AG09309 (cell line): ENCODE measurements at regions not wholly inside any gene's neighbourhood (a gene's known extent, or its start where the extent isn't known, plus 50 kb on each side); places are given as distances from the start of the nearest gene placed in this dataset.
A peak's percentile ranks its signal among the peaks of the same experiment; 100 is the strongest.
"Not testable (repeated sequence)": the region's sequence is repeated elsewhere in the genome, so short reads cannot be mapped to it uniquely, and the experiment has no call there.

ENCODE experiments used
- DNase-seq: peaks from one replicate; pipeline ENCODE4 v3.0.0-alpha.2; 2010; ENCODE audit warnings: low read depth
- H3K4me3 ChIP-seq: 2 replicates; pipeline ENCODE4 v1.5.1; 2011; ENCODE audit warnings: mild to moderate bottlenecking, low read depth, low read length, moderate library complexity; ENCODE audit not compliant: control insufficient read depth
- TF ChIP-seq, protein P1 (sequence below): IDR thresholded peaks from 2 replicates; pipeline ENCODE4 v1.5.1; 2011; ENCODE audit warnings: mild to moderate bottlenecking, low read depth, low read length, inconsistent platforms; ENCODE audit not compliant: insufficient read depth, control insufficient read depth; ENCODE audit errors: missing control alignments

DNA sequence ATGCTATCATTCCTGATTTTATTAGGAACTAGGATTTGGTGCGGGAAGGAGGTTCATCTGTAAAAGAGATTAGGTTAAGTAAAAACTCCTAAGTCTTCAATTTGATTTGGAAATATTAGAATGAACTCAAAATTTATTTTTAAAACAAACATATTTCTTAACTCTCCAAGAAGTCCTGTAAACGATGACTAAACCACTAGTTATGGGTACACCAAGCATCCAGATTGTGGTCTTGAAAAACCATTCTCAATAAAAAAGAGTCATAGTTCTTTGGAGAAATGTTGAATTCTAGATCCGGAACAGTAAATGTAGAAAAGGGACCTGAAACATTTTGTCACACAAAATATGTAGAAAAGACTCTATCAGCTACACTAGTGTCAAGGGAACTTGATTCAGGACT lies 116.9 kb downstream of the ARHGAP11B start:
- H3K4me3 ChIP-seq: not testable (repeated sequence)
- DNase-seq: peak; percentile 25

DNA sequence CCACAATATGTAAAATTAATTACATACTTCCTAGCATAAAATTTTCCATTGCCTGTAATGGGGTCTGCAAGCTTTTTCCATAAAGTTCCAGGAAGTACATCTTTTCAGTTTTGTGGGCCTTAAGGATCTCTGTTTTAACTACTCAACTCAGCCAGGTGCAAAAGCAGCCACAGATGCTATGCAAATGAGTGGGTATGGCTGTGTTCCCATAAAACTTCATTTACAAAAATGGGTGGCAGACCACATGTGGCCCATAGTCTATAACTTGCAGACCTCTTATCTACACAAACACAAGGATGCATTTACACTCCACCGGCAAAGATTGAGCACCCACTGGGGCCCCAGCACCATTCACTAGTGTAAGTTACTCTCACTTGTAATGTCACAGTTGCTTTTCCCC lies 123.1 kb downstream of the ARHGAP11B start:
- H3K4me3 ChIP-seq, DNase-seq: not testable (repeated sequence)

DNA sequence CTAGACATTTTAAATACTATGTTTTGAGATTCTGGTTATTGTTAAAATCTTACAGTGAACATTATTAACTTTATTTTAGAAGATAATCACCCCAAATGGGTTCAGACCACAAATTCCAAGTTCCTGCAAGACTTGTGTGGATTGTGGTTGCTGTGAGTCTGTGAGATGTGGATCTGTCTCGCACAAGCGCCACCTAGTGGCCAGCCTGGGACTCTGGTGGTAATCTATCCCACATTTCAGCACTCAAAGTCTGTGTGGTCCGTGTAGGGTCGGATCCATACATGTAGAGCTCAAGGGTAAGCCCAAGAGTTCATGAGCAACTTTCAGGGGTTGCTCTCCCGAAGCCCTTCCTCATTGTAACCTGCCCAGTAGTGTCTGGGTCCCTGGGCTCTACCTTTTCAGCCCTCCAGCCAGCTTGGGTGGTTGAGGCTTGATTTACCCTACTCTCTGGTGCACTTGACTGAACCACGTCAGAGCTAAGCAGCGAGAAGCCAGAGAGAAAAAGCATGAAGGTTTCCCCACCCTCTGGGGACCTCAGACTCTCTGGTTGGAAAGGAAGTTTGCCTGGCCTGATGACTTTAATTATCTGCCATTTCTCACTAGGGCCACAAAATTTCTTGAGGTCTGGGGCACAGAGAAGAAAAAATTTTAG lies 129.2 kb downstream of the ARHGAP11B start:
- DNase-seq: not testable (repeated sequence)
- TF ChIP-seq, protein P1, sequence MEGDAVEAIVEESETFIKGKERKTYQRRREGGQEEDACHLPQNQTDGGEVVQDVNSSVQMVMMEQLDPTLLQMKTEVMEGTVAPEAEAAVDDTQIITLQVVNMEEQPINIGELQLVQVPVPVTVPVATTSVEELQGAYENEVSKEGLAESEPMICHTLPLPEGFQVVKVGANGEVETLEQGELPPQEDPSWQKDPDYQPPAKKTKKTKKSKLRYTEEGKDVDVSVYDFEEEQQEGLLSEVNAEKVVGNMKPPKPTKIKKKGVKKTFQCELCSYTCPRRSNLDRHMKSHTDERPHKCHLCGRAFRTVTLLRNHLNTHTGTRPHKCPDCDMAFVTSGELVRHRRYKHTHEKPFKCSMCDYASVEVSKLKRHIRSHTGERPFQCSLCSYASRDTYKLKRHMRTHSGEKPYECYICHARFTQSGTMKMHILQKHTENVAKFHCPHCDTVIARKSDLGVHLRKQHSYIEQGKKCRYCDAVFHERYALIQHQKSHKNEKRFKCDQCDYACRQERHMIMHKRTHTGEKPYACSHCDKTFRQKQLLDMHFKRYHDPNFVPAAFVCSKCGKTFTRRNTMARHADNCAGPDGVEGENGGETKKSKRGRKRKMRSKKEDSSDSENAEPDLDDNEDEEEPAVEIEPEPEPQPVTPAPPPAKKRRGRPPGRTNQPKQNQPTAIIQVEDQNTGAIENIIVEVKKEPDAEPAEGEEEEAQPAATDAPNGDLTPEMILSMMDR: peak; percentile 36

DNA sequence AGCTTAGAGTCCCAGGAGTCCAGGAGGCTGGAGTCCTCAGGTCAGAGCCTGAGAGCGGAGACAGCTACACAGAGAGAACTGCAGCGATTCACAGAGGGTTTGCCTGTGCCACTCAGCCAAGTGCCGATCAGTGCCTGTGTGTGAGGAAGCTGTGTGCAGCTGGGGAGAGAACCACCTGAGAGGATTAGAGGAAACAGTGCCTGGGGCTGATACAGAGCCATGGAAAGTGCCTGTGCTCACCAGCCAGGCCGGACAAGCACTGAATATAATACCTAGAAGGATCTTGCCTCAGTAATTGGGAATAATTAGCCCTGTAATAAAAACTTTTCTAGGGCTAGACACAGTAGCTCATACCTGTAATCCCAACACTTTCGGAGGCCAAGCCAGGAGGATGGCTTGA lies 134.7 kb downstream of the ARHGAP11B start:
- H3K4me3 ChIP-seq, DNase-seq: not testable (repeated sequence)

More for the DNA sequence above, 129.2 kb downstream of the ARHGAP11B start:
- not testable (repeated sequence) for H3K4me3 ChIP-seq

DNA sequence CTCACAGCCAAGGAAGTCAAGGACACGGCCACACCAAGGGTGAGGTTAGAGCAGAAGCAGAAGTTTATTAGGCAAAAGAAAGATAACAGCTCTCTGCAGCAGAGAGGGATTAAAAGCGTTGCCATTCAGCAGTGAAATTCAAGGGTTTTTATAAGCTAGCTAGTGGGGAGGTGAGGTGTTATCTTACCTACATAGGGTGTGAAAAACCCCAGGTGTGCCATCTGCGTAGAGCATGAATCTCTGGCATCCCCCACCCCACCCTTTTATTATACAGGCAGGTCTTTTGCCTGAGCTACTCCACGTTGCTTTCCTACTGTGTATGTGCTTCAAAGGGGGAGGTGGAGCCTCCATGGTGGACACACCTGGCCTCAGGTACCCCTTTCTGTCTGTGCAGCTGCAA lies 135.4 kb downstream of the ARHGAP11B start:
- H3K4me3 ChIP-seq, DNase-seq: not testable (repeated sequence)

DNA sequence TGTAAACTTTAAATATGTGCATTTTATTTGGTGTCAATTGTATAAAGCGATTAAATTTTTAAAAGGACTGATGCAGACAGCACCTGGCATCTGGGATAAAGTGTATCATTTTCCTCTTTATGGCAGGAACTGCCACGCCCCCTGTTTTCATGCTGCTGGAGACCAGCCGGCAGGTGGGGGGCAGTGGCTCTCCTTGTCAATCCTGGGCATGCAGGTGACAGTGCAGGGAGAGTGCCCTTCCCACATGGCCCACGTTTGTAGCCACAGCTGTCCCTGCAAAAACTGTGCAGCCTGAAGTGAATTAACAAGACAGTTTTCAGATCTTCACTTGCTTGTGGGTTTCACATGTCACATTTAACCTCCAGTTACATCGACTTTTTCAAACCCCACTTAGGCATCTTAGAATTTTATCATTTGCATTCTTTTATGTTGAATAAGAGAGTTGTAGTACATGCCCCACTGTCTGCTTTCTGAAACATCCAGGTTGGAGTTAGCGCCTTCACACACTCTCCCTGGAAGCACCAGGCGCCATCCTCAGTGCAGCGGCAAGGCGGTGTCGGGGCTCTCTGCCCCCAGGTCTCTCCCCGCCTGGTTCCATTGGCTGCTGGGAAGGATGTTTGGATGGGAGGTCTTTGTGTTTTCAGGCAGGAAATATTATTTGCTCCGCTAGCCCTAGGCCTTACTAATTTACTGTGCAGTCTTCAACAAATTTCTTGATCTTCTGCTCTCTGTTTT lies 134.2 kb upstream of the FAN1 start:
- not testable (repeated sequence) for H3K4me3 ChIP-seq, DNase-seq

DNA sequence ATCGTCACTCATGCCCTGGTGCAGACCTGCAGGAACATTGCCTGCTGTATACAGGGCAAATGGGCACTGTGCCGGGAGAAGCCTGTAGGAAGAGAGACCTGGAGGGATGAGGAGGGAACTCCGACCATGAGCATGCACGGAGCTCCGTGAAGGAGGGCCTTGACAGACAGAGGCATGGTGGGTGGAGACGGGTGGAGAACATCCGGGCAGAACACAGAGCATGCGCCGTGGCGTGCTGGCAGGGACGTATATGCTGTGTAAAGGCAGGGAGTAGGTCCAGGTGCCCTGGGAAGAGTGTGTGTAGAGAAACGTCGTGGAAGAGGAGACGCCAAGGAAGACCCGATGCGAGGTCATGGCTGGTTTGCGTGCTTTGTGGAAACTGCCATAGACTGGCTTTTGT lies 133.0 kb upstream of the FAN1 start:
- TF ChIP-seq, protein P1: no peak
- no peak for DNase-seq
- H3K4me3 ChIP-seq: no peak overlapping the region

DNA sequence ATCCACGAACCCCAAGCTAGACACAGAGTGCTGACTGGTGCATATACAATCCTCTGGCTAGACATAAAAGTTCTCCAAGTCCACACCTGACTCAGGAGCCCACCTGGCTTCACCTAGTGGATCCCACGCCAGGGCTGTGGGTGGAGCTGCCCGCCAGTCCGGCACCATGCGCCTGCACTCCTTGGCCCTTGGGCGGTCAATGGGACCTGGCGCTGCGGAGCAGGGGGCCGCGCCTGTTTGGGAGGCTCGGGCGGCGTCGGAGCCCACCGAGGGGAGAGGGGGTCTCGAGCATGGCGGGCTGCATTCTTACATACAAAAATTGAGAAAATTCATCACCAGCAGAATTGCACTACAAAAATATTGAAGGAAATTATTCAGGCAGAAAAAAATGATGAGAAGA lies 120.7 kb upstream of the FAN1 start:
- H3K4me3 ChIP-seq: no peak overlapping the region
- TF ChIP-seq, protein P1: no peak
- no peak for DNase-seq

DNA sequence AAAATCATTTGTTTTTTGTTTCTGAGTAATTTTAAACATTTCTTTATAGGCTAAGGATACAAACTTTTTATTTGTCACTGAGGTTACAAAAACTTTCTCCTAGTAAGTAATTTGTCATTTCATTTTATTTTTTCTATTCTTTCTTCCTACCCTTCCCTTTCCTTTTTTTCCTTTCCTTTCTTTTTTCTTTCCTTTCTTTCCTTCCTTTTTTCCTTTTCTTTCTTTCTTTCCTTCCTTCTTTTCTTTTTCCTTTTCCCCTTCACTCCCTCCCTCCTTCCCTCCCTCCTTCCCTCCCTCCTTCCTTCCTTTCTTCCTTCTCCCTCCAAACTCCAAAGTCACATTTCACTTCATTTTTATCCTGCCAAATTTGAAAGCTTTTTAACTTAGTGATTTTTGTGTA lies 115.1 kb upstream of the FAN1 start:
- H3K4me3 ChIP-seq: no peak overlapping the region
- TF ChIP-seq, protein P1: no peak

More for the DNA sequence above, 115.1 kb upstream of the FAN1 start:
- no peak for DNase-seq
